HUDEP-2 (cell line): ENCODE measurements at regions not wholly inside any gene's neighbourhood (a gene's known extent, or its start where the extent isn't known, plus 50 kb on each side); places are given as distances from the start of the nearest gene placed in this dataset.
"Not testable (repeated sequence)": the region's sequence is repeated elsewhere in the genome, so short reads cannot be mapped to it uniquely, and the experiment has no call there.

Experiments used
- DNase-seq, 76 experiments: peaks; one replicate each; lab custom pipeline; 2025; ENCODE audit not compliant: unreplicated experiment in 76 of 76; lab: John Stamatoyannopoulos, UW

GRCh38 chr14:37888234-37888633 is 292.8 kb downstream of the TTC6 start:
- DNase-seq: no peak

DNA sequence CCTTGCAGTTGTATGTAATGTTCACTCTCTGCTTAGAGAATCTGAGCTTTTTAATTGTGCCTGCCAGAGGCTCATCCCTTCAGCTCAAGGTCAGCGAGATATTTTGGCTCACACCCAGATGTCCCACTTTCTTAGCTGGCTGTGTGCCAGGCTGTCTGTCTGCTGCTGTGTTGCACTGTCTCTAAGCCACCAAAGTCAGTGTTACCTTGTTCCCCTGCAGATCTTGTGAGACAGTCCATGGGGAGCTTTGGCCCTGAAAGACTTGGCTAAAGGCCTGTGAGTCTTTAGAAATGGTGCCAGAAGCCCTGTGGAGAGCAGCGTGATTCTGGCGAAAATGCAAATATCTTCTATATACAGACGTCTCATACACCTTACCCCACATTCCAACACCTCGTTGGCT is 293.7 kb downstream of the TTC6 start:
- peak in 1 of 76 experiments; percentile 2 for DNase-seq

DNA sequence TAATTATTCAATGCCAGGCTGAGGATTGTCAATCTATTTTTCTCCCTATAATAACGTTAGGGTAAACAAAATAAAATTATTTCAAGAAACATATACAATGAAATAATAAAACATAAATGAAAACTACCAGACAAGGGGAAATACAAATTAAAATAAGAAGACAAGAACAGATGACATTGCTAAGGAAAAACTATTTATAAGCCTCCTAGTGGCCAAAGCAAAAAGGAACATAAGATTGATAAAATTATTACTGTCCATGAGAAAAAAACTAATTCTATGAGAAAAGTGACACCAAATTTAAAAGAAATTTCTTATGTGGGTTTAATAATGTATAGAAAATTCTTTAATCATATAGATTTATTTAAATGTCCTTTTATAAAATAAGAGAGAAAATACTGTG is 294.7 kb downstream of the TTC6 start:
- no peak for DNase-seq

GRCh38 chr14:37891500-37891899 is 296.1 kb downstream of the TTC6 start:
- not testable (repeated sequence) for DNase-seq

DNA sequence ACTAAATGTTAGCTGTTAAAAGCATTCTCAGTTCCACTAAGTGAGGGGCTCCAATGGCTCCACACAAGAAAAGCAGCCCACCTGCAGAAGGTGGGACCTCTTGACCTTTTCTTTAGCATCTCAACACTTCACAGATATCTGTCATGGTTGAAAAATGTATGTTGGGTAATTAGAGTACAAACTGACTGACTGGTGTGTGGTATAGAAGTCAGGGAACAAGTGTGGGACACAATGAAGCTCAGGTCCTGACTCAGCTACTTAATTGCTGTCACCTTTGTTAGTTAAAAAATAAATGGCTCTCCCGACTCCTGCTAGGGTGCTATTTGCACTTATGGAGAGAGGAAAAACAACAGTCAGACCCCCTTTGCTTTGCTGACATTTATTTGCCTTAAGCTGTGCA is 299.0 kb downstream of the TTC6 start:
- no peak for DNase-seq

DNA sequence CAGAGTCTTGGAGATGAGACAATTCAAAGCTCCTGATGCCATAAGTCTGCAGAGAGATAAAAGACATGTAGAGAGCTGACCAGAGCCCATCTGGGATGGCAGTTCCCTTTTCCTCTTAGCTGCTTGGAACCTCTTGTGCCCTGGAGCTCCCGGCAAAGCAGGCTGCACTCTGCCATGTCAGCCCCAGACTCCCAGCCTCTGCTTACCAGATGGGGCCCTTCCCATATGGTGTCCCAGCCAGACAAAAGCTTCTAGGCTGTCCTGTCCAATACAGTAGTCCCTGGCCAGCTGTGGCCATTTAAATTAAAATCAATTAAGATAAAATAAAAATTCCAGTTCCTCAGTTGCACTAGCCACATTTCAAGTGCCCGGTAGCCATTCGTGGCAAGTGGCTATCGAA is 303.9 kb downstream of the TTC6 start:
- no peak for DNase-seq

DNA sequence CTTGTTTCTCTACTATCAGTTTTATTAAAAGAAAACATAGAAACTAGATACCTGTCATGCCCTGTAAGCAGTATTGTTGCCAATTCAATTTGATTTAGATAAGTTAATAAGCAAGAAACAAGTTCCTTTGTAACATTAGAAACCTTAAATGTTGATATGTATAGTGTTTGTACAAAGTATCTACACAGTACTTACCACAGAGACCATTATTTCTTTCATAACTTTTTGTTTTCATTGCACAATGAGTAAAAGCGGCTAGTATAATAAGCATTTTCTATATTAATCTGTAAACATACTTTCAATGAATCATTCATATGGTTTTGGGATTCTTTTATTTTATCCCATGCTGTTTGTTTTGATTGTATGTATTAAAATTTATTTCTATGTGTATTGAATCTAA is 305.1 kb downstream of the TTC6 start:
- DNase-seq: no peak

DNA sequence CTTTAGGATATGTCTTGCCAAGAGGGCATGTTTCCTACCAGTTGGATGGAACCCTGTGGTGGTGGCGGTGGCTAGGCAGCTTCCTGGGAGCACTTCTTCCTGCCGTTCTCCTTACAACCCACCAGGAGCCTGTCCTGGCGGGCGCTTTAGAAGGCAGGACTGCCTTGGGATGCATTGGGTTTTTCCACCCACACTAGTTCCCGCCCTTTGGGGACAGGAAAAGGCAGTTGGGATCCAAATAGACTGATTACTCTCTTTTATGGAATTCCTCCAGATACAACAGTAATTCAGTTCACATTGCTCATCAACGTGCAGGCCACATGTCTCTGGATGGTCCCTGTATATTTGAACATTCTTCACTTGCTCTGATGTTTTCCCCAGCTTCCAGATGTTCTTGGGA is 305.7 kb upstream of the SSTR1 start:
- DNase-seq: no peak

- peak in 12 of 76 experiments; percentile 1 to 33 (median 10) for DNase-seq
Measured at GRCh38 chr14:37903343-37904191, 304.1 kb upstream of the SSTR1 start.

DNA sequence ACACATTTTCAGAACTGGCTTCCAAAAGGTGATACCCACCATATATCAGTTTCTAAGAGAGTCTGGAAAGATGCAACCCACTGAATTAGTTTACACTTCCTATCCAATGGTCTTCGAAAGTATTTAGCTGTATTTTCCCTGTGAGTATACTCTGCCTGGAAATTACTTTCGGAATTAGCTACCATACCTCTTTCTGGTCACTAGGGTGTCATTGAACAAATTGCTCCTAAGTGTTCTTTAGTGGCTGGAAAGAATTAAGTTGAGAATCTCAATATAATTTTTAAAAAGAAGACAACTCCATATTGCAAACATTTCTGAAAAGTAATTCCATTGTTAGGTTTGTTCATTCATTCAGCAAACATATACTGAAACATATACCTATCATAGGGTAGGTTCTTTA is 283.1 kb upstream of the SSTR1 start:
- no peak for DNase-seq

GRCh38 chr14:37932008-37932407 is 275.7 kb upstream of the SSTR1 start:
- no peak for DNase-seq

DNA sequence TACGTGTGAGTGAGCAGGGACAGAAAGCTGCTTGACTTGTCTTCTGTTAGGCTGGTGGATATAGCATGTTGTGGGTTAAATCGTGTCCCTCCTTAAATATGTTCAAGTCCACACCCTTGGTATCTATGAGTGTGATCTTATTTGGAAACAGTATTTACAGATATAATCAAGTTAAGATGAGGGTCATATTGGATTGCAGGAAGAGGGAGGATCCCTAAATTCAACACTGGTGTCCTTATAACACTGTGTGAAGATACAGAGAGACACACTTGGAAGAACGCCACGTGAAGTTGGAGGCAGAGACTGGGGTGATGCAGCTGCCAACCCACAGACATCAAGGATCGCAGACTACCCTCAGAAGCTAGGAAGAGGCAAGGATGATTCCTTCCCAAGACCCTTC is 275.2 kb upstream of the SSTR1 start:
- DNase-seq: no peak

DNA sequence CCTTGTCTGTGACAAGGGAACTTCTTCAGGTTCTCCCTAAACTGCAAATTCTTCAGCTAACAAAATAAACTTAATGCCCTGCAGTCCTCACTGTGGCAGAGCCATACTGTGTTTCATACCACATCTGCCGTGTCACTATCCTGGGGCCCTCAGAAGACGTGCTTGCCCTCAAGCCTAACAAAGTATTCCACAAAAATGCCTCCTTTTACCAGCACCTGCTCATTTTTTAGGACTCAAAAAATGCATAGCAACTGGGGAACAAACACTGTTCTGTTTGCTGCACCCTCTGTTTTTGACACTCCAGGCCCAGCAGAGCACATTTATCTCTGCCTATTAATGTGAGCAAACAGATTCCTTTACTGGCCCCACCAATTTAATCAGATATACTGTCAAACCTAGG is 270.7 kb upstream of the SSTR1 start:
- no peak for DNase-seq

DNA sequence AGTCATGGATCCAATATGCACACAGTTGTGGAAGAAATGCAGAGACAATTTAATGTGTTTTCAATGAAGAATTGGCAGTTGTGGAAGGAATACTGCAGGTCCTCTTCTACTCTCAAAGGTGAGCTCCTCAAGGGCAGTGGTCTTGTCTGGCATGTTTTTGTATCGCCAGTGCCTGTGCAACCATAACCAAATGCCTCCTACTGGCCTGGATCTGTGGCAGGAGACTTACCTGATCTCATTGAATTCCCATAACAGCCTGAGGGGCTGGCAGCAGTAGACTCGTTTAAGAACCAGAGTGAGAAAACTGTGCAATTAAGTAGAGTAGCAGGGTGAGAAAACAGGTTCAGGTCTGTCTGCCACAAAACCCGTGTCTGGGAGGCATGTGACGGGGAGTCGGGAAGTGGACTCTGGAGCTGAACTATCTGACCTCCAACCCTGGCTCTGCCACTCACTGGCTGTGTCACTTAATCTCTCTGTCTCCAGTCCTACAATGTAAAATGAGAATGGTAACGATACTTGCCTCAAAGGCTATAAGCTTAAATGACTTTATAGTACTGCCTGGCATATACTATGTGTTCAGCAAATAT is 268.2 kb upstream of the SSTR1 start:
- DNase-seq: no peak

GRCh38 chr14:37945959-37946358 is 261.7 kb upstream of the SSTR1 start:
- no peak for DNase-seq

DNA sequence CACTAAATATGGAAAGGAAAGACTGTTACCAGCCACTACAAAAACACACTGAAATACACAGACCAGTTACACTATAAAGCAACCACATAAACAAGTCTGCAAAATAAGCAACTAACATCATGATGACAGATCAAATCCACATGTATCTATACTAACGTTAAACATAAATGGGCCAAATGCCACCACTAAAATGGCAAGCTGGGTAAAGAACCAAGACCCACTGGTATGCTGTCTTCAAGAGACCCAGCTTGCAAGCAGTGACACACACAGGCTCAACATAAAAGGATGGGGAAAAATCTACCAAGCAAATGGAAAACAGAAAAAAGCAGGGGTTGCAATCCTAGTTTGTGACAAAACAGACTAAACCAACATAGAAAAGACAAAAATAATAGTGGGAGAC is 260.9 kb upstream of the SSTR1 start:
- no peak for DNase-seq

- DNase-seq: no peak
Measured at GRCh38 chr14:37948266-37948665, 259.4 kb upstream of the SSTR1 start.

GRCh38 chr14:37968664-37969240 is 239.0 kb upstream of the SSTR1 start:
- DNase-seq: no peak

DNA sequence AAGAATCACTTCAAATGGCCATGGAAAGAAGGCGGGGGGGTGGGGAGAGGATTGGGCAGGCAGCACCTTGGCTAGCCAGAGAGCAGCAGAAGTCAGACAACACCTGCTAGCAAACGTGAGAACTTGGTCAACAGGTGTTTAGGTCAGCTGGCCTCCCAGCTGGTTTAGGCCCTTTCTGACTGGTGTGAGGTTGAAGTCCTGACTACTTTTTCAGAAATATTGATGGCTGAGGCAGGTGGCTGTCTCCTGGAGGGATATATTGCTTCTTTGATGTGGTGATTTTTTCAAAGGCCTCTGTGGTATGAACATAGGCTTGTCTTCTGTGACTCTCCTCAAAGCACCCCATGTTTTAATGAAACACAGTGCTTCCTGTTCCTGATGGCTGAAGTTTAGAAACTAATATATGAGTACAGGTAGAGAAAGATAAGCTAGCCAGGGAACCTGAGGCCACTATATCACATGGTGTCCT is 238.2 kb upstream of the SSTR1 start:
- DNase-seq: no peak

- DNase-seq: no peak
Measured at GRCh38 chr14:37970696-37971095, 237.0 kb upstream of the SSTR1 start.

DNA sequence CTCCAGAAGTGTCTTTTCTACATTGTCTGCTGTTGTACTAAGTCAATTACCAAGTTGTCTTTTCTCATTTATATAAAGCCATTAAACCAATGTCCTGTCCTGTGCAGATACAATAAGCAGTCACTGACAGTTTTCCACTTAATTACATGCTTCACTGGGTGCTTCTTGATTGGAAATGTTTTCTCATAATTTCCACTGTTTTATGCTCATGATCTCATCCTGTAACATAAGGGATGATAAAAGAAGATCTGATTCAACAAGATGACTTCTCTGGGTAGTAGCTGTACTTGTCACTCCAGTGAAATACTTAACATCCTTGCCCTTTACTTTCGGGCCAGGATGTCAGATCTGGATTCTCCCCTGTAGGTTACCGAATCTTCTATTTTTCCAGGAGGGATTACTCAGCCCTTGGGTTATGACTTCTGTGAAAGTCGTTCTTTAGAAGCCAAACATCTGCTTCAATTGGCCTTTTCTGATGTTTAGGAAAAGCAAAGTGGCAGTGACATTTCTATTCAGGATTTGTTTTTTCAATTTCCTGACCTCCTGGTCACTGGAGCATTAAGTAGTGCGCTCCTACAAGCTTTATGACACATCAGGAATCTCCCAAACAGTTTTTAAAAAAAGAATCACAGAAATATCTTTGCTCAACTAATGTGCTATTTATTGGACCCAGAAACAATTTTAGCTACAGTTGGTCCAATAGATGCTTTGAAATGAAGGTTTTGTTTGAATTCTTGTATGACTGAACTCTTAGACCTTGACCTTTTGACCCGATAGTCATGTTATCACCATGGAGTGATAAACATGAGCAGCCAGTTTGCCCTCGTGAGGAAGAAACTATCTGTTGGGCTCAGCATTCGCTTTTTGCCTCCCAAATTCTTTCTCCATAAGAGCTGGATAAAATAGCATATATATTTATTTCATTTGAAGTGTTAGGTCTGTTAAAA is 234.5 kb upstream of the SSTR1 start:
- no peak for DNase-seq
